ENCODE measurements at regions not wholly inside any gene's neighbourhood (a gene's known extent, or its start where the extent isn't known, plus 50 kb on each side); places are given as distances from the start of the nearest gene placed in this dataset.

- no peak for DNase-seq
- TF ChIP-seq POLR2A (IDR thresholded peaks at IDR 0.05): no peak
- TF ChIP-seq CTCF (IDR thresholded peaks at IDR 0.05): no peak
- H3K27me3 ChIP-seq: no peaks in the 10 kb centered on the region
- H3K4me3 ChIP-seq: no peak overlapping the region
- H3K9me3 ChIP-seq: no peaks in the 10 kb centered on the region
- H3K4me1 ChIP-seq: no peaks in the 10 kb centered on the region
- no peaks in the 10 kb centered on the region for H3K36me3 ChIP-seq
- H3K27ac ChIP-seq: no peak overlapping the region
Observed at GRCh38 chr17:56076980-56077379, 76.3 kb upstream of the ANKFN1 start.

GRCh38 chr17:56083475-56083874 is 69.8 kb upstream of the ANKFN1 start:
- DNase-seq: no peak
- TF ChIP-seq CTCF (IDR thresholded peaks at IDR 0.05) (no peak), POLR2A (IDR thresholded peaks at IDR 0.05) (no peak)
- no peaks in the 10 kb centered on the region for H3K9me3 ChIP-seq
- H3K4me3 ChIP-seq: no peak overlapping the region
- no peaks in the 10 kb centered on the region for H3K27me3 ChIP-seq
- no peaks in the 10 kb centered on the region for H3K4me1 ChIP-seq
- no peaks in the 10 kb centered on the region for H3K36me3 ChIP-seq
- no peak overlapping the region for H3K27ac ChIP-seq

GRCh38 chr17:56085576-56086267 is 67.6 kb upstream of the ANKFN1 start:
- H3K27ac ChIP-seq: no peak overlapping the region
- DNase-seq: no peak
- H3K4me3 ChIP-seq: no peak overlapping the region
- H3K9me3 ChIP-seq: no peaks in the 10 kb centered on the region
- no peaks in the 10 kb centered on the region for H3K4me1 ChIP-seq
- TF ChIP-seq POLR2A (IDR thresholded peaks at IDR 0.05) (no peak), CTCF (IDR thresholded peaks at IDR 0.05) (no peak)
- no peaks in the 10 kb centered on the region for H3K36me3 ChIP-seq
- no peaks in the 10 kb centered on the region for H3K27me3 ChIP-seq

- Histone ChIP-seq H3K4me1 (no peaks in the 10 kb centered on the region), H3K4me3 (no peak overlapping the region), H3K27ac (no peak overlapping the region), H3K36me3 (no peaks in the 10 kb centered on the region), H3K27me3 (no peaks in the 10 kb centered on the region), H3K9me3 (no peaks in the 10 kb centered on the region)
- TF ChIP-seq POLR2A (IDR thresholded peaks at IDR 0.05) (no peak), CTCF (IDR thresholded peaks at IDR 0.05) (no peak)
- no peak for DNase-seq
Observed at GRCh38 chr17:56087199-56087598, 66.1 kb upstream of the ANKFN1 start.

- Histone ChIP-seq H3K4me1 (no peaks in the 10 kb centered on the region), H3K4me3 (no peak overlapping the region), H3K9me3 (no peaks in the 10 kb centered on the region), H3K27ac (no peak overlapping the region), H3K36me3 (no peaks in the 10 kb centered on the region), H3K27me3 (no peaks in the 10 kb centered on the region)
- TF ChIP-seq CTCF (IDR thresholded peaks at IDR 0.05): no peak
- DNase-seq: no peak
Observed at GRCh38 chr17:56096026-56096810, 57.1 kb upstream of the ANKFN1 start.

All from Peyer's patch (tissue), 4 donors.